Mammary epithelial cell (primary cell): ENCODE measurements at regions not wholly inside any gene's neighbourhood (a gene's known extent, or its start where the extent isn't known, plus 50 kb on each side); places are given as distances from the start of the nearest gene placed in this dataset.

Experiments
- CTCF ChIP-seq, 2 donors: IDR thresholded peaks in 1 of 2; conservative IDR thresholded peaks in 1 of 2; 2 replicates each; pipeline ENCODE4 v1.5.1; 2011 to 2012; ENCODE audit warnings: inconsistent platforms in 2 of 2, low read length in 2 of 2, mild to moderate bottlenecking in 2 of 2, control low read depth in 1 of 2, low read depth in 1 of 2; ENCODE audit not compliant: insufficient read depth in 1 of 2; ENCODE audit errors: extremely low read depth in 1 of 2
- EZH2 ChIP-seq: IDR thresholded peaks from 2 replicates; pipeline ENCODE4 v1.6.1; 2012; ENCODE audit warnings: low read length, inconsistent platforms, borderline replicate concordance

GRCh38 chr3:117871934-117872333, 1162.4 kb downstream of the TUSC7 start:
- TF ChIP-seq CTCF (conservative IDR thresholded peaks at IDR 0.05 in 1 of 2, IDR thresholded peaks at IDR 0.05 in 1 of 2; ENCODE audit: extremely low read depth in 1 of 2, insufficient read depth in 1 of 2, low read depth in 1 of 2, low read length in 2 of 2) (no peak), EZH2 (no peak)
